ENCODE measurements at regions not wholly inside any gene's neighbourhood (a gene's known extent, or its start where the extent isn't known, plus 50 kb on each side); places are given as distances from the start of the nearest gene placed in this dataset.

DNA sequence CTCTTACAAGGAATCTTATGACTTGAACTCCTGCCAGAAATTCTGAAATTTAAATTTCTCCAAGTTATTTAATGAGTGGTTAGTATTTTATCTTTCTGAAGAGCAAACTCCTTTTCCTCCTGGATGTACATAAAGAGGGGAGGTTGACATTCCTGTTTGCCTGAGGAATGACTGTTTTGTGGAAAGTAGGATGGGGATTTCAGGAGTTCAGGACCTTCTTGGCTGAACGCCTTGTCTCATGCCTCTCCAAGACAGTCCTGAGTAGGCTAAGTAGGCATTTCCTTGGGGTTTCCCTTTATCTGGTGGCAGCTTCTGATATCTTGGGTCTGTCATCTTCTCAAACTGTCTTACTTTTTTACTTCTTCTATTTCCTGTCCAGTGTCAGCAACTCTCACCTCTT is 356.6 kb downstream of the TDRD3 start:
- Histone ChIP-seq H3K9me3 (no peaks in the 10 kb centered on the region), H3K36me3 (no peaks in the 10 kb centered on the region), H3K4me3 (no peak overlapping the region), H3K27me3 (no peaks in the 10 kb centered on the region)
- DNase-seq = no peak

DNA sequence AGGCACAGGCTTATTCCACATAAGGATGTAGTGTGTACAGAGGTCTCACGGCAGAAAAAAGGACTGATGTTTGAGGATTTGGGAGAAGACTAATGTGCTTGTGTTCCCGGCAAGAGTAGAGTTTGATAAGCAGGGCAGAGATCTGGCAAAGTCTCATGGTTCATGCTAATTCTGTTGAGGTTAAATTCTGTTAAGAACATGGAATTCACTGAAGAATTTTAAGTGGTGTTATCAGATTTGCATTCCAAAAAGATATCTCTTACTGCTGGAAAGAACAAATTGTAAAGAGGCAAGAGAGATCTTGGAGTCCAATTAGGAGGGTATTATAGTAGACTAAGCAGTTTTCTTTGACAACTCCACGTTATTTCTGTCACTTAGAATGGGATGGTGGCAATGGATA is 348.3 kb downstream of the TDRD3 start:
- no peak for DNase-seq
- Histone ChIP-seq H3K36me3 (no peaks in the 10 kb centered on the region), H3K27me3 (no peaks in the 10 kb centered on the region; the same call in 1 of the 2 replicates), H3K9me3 (no peaks in the 10 kb centered on the region), H3K4me3 (no peak overlapping the region)

DNA sequence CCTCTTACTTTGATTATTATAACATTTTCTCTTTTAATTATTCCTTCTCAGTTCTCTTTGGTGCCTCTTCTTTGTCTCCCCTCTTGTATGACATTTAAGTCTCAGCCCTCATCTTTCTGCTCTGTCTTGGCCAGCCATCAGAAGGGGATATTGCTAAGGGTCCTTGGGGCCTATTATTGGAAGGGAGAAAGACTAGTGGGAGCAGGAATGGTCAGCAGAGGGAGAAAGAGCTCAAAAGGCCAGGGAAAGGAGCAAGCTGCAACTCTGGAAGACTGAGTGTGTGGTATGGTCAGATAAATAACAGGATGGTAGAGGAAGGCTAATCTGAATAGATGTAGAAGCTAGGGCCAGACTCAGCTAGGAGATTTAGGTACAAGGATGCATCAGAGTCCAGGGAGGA is 336.9 kb downstream of the TDRD3 start:
- DNase-seq = no peak
- Histone ChIP-seq H3K4me3 (no peak overlapping the region), H3K27me3 (no peaks in the 10 kb centered on the region)

GRCh38 chr13:60727140-60727539 is 330.1 kb downstream of the TDRD3 start:
- Histone ChIP-seq H3K27me3 (no peaks in the 10 kb centered on the region), H3K4me3 (no peak overlapping the region), H3K36me3 (no peaks in the 10 kb centered on the region), H3K9me3 (no peaks in the 10 kb centered on the region)
- DNase-seq = no peak

More for the DNA sequence above, 336.9 kb downstream of the TDRD3 start:
- no peaks in the 10 kb centered on the region for H3K9me3 ChIP-seq
- H3K36me3 ChIP-seq = no peaks in the 10 kb centered on the region

- H3K9me3 ChIP-seq = no peaks in the 10 kb centered on the region
- H3K36me3 ChIP-seq = no peaks in the 10 kb centered on the region
- DNase-seq = no peak
- no peaks in the 10 kb centered on the region for H3K27me3 ChIP-seq
- no peak overlapping the region for H3K4me3 ChIP-seq
Observed at GRCh38 chr13:60721063-60721462, 324.0 kb downstream of the TDRD3 start.

GRCh38 chr13:60720590-60720989 is 323.6 kb downstream of the TDRD3 start:
- Histone ChIP-seq H3K36me3 (no peaks in the 10 kb centered on the region), H3K9me3 (no peaks in the 10 kb centered on the region), H3K4me3 (no peak overlapping the region), H3K27me3 (no peaks in the 10 kb centered on the region)
- no peak for DNase-seq

DNA sequence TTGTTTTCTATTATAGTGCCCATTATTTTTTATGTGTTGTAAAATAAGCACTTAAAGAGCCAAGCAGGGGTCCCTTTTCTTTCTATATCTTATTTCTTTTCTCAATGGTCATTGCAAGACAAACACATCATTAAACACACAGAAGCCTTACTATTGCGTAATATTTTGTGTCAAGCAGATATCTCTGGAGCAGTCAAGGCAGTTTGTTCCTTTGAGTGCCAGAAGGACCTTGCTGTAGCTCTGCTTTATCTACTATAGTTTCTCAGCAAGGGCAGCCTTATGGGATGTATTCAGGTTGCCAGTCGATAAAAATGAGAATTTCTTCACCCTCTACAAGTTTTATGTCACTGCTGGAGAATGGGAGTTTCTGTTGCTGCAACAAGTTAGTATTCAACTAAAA is 319.3 kb downstream of the TDRD3 start:
- Histone ChIP-seq H3K9me3 (no peaks in the 10 kb centered on the region), H3K36me3 (no peaks in the 10 kb centered on the region), H3K4me3 (no peak overlapping the region), H3K27me3 (no peaks in the 10 kb centered on the region)
- DNase-seq = no peak

DNA sequence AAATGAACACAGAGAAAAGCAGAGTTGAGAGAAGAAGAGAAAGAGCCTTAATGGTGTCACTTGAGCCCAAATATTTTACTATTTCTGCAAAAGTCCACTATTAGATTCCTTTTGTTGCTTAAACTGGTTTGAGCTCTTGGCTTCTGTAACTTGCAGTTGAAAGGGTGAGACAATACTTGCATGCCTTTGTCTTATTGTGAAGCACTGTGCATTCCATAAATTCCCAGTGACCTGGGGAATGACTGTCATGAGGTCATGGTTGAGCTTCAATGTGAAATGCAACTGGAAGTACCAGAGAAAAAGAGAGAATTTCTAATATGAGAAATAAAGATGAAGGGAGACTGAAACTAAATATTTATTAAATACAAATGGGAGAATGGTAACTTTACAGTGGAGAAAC is 310.9 kb downstream of the TDRD3 start:
- no peaks in the 10 kb centered on the region for H3K9me3 ChIP-seq
- DNase-seq = no peak
- H3K27me3 ChIP-seq = 0 out of 2 replicates have a peak, but pooled peaks cover 2% of the 10 kb centered on the region
- no peak overlapping the region for H3K4me3 ChIP-seq
- H3K36me3 ChIP-seq = no peaks in the 10 kb centered on the region

DNA sequence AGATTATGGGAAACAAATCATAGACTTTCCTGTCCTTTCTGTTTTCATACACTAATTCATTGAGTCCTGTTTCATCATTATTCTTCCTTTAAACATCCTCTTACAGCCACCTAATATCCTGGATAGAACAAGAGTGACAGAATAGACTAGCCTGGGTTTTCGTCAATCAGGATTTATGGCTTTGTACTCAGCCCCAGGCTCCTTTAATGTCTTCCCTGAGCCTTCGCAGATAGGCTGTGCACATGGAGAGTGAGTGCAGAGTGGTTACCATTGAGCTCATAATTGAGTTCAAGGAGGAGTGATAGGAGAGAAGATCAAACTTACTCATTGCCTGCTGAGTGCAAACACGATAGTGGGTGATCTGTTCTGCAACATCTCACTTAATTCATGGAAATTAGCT is 304.9 kb downstream of the TDRD3 start:
- no peaks in the 10 kb centered on the region for H3K36me3 ChIP-seq
- no peaks in the 10 kb centered on the region for H3K27me3 ChIP-seq
- no peaks in the 10 kb centered on the region for H3K9me3 ChIP-seq
- no peak overlapping the region for H3K4me3 ChIP-seq
- DNase-seq = no peak

DNA sequence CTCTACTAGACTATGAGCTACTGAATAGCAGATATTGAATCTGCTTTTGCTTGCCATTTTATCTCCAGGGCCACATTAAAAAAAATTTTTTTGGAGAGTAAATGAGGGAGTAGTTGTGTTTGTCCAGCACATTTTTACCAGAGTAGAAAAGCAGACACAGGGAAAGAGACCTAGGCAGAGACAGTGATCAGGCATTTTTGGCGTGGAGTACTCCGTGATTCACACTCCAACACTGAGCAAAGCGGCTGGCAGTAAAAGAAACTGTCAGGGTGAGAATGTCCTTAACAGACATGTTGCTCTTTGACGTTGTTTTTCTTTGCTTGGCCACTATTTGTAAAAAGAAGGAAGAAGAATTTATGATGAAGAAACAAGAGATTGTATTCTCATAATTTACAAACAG is 304.0 kb downstream of the TDRD3 start:
- no peaks in the 10 kb centered on the region for H3K9me3 ChIP-seq
- no peaks in the 10 kb centered on the region for H3K36me3 ChIP-seq
- H3K27me3 ChIP-seq = no peaks in the 10 kb centered on the region
- no peak overlapping the region for H3K4me3 ChIP-seq
- DNase-seq = no peak

DNA sequence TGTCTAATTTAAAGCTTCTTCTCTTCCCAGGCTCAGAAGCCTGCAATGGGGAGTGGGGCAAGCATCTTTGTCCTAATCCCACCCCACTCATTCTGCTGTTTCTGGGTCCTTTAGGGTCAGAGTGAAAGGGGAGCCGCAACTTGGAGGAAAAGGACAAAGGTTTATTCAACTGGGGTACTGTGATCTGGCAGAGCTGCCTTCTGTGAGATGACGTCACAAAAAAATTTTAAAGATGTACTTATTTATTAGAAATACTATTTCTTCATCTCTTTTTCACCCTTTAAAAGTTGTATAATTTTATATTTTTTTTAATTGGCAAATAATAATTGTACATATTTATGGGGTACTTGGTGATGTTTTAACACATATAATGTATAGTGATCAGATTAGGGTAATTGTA is 302.6 kb downstream of the TDRD3 start:
- DNase-seq = no peak
- Histone ChIP-seq H3K36me3 (no peaks in the 10 kb centered on the region), H3K27me3 (no peaks in the 10 kb centered on the region), H3K9me3 (no peaks in the 10 kb centered on the region), H3K4me3 (no peak overlapping the region)

GRCh38 chr13:60696602-60697001 is 299.6 kb downstream of the TDRD3 start:
- DNase-seq = no peak
- H3K9me3 ChIP-seq = no peaks in the 10 kb centered on the region
- no peaks in the 10 kb centered on the region for H3K36me3 ChIP-seq
- no peak overlapping the region for H3K4me3 ChIP-seq
- no peaks in the 10 kb centered on the region for H3K27me3 ChIP-seq

GRCh38 chr13:60691268-60691667 is 294.2 kb downstream of the TDRD3 start:
- Histone ChIP-seq H3K27me3 (no peaks in the 10 kb centered on the region), H3K36me3 (no peaks in the 10 kb centered on the region)

DNA sequence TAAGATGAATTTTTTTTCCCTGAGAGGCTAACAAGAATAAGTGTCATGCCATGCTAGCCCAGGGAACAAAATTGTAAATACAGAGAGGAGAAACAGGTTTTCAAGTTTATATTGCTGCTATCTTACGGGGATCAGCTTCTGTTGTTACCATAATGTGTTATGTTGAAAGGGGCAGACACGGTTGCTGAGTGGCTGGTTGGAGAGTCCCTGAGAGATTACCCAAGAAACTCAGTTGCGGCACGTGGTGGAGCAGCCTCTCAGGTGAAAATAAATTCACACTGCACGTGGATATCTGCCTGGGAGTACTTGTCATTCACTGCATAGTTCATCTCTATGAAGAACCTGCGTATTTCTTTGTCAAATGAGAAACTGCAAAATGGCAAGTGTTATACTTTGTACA is 293.6 kb downstream of the TDRD3 start:
- no peaks in the 10 kb centered on the region for H3K9me3 ChIP-seq
- H3K36me3 ChIP-seq = no peaks in the 10 kb centered on the region
- DNase-seq = no peak
- no peak overlapping the region for H3K4me3 ChIP-seq
- no peaks in the 10 kb centered on the region for H3K27me3 ChIP-seq

More at GRCh38 chr13:60691268-60691667, 294.2 kb downstream of the TDRD3 start:
- no peaks in the 10 kb centered on the region for H3K9me3 ChIP-seq
- no peak overlapping the region for H3K4me3 ChIP-seq
- no peak for DNase-seq

GRCh38 chr13:60689571-60689970 is 292.6 kb downstream of the TDRD3 start:
- Histone ChIP-seq H3K27me3 (no peaks in the 10 kb centered on the region), H3K9me3 (no peaks in the 10 kb centered on the region), H3K36me3 (no peaks in the 10 kb centered on the region), H3K4me3 (no peak overlapping the region)
- no peak for DNase-seq

DNA sequence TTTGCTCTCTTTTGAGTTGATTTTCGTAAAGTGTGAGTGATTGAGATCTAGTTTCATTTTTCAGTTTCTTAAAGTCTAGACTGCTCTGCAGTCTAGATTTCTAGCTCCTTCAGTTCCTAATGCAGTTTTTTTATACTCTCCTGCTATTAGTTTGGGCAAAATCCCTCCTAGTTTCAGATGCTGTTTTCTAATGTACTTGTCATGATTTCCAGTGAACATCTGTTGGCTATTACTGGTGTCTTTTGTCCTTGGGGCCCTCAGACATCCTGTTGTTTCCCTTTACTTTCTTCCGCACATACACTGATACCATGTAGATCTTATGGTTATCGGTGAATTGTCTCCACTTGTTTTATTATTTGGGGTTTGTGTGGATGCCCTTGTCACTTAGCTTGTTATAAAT is 292.1 kb downstream of the TDRD3 start:
- no peak for DNase-seq
- H3K9me3 ChIP-seq = no peaks in the 10 kb centered on the region
- no peaks in the 10 kb centered on the region for H3K36me3 ChIP-seq
- H3K27me3 ChIP-seq = no peaks in the 10 kb centered on the region
- H3K4me3 ChIP-seq = no peak overlapping the region

GRCh38 chr13:60679928-60680694 is 283.1 kb downstream of the TDRD3 start:
- Histone ChIP-seq H3K36me3 (no peaks in the 10 kb centered on the region), H3K9me3 (no peaks in the 10 kb centered on the region), H3K27me3 (no peaks in the 10 kb centered on the region), H3K4me3 (no peak overlapping the region)
- DNase-seq = no peak

DNA sequence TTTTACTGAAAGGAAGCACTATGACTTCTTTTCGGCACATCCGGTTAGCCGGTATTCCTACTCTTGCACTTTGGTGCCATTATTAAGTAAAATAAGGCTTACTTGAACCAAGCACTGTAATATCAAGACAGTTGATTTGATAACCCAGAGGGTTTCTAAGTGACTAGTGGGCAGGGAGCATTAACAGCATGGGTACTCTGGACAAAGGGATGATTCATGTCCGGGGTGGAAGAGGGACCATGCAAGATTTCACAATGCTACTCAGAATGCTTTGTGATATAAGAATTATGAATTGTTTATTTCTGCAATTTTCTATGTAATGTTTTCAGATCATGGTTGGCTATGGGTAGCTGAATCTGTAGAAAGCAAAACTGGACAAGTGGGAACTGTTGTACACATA is 282.1 kb downstream of the TDRD3 start:
- H3K36me3 ChIP-seq = no peaks in the 10 kb centered on the region
- no peak overlapping the region for H3K4me3 ChIP-seq
- DNase-seq = no peak
- H3K9me3 ChIP-seq = no peaks in the 10 kb centered on the region
- H3K27me3 ChIP-seq = no peaks in the 10 kb centered on the region
